ENCODE measurements at regions not wholly inside any gene's neighbourhood (a gene's known extent, or its start where the extent isn't known, plus 50 kb on each side); places are given as distances from the start of the nearest gene placed in this dataset.

DNA sequence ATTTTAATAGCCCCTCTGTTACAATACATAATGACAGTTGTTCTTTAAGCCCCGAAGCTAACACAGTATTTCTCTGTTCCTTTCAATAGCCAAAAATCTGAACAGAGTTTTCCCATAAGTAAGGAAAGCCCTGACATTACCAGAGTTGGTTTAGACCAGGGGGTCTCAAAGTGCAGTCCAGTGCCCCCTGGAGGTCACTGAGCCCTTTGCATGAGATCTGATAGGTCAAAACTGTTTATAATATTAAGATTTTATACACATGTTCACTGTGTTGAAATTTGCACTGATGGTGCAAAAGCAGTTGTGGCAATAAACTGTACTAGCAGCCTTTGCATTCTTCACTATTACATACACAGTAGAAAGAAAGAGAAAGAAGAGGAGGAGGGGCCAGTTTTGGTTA lies 177.1 kb downstream of the SPANXN3 start:
- TF ChIP-seq, protein P1, sequence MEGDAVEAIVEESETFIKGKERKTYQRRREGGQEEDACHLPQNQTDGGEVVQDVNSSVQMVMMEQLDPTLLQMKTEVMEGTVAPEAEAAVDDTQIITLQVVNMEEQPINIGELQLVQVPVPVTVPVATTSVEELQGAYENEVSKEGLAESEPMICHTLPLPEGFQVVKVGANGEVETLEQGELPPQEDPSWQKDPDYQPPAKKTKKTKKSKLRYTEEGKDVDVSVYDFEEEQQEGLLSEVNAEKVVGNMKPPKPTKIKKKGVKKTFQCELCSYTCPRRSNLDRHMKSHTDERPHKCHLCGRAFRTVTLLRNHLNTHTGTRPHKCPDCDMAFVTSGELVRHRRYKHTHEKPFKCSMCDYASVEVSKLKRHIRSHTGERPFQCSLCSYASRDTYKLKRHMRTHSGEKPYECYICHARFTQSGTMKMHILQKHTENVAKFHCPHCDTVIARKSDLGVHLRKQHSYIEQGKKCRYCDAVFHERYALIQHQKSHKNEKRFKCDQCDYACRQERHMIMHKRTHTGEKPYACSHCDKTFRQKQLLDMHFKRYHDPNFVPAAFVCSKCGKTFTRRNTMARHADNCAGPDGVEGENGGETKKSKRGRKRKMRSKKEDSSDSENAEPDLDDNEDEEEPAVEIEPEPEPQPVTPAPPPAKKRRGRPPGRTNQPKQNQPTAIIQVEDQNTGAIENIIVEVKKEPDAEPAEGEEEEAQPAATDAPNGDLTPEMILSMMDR (IDR thresholded peaks at IDR 0.05) = no peak
- TF ChIP-seq POLR2A (IDR thresholded peaks at IDR 0.05) = no peak
